Transverse colon (tissue), 3 donors: ENCODE measurements at regions not wholly inside any gene's neighbourhood (a gene's known extent, or its start where the extent isn't known, plus 50 kb on each side); places are given as distances from the start of the nearest gene placed in this dataset.

Experiments used
- CTCF ChIP-seq, 5 experiments: fragments of 200-600 bp in 3 of 5; fragments of 450-650 bp in 2 of 5; sonication (generic) in 3 of 5; IDR thresholded peaks; 1 replicate in 2 of 5; 2 replicates in 3 of 5; pipeline ENCODE4 v1.5.1; 2016 to 2017; ENCODE audit warnings: antibody characterized with exemption in 5 of 5, inconsistent platforms in 3 of 5, mild to moderate bottlenecking in 2 of 5, moderate library complexity in 1 of 5
- POLR2A ChIP-seq: fragments of 450-650 bp; IDR thresholded peaks from one replicate; pipeline ENCODE4 v1.6.1; 2016; ENCODE audit warnings: antibody characterized with exemption, mild to moderate bottlenecking, moderate library complexity

- TF ChIP-seq CTCF (IDR thresholded peaks at IDR 0.05) (no peak), POLR2A (no peak)
These were observed 285.8 kb upstream of the SEMA6D start for GRCh38 chr15:47431501-47431900.
